Lower lobe of right lung (tissue), 2 donors: ENCODE measurements at regions not wholly inside any gene's neighbourhood (a gene's known extent, or its start where the extent isn't known, plus 50 kb on each side); places are given as distances from the start of the nearest gene placed in this dataset.
"Not testable (repeated sequence)": the region's sequence is repeated elsewhere in the genome, so short reads cannot be mapped to it uniquely, and the experiment has no call there.

Experiments
- ATAC-seq, 2 donors: fragments of 200-7000 bp; cut with Tn5 transposase; one replicate each; pipeline ENCODE4 v1.9.1; 2020 to 2022; ENCODE audit warnings: mild to moderate bottlenecking in 2 of 2, moderate library complexity in 2 of 2
- DNase-seq: peaks from one replicate; pipeline ENCODE4 v3.0.0-alpha.2; 2020
- H3K27ac ChIP-seq: fragments of 200-600 bp; one replicate; pipeline ENCODE4 v1.8.0; 2022
- H3K27me3 ChIP-seq: fragments of 200-600 bp; one replicate; pipeline ENCODE4 v1.8.0; 2022; ENCODE audit warnings: low read depth
- H3K36me3 ChIP-seq: fragments of 200-600 bp; one replicate; pipeline ENCODE4 v1.8.0; 2022; ENCODE audit warnings: mild to moderate bottlenecking
- H3K4me1 ChIP-seq: fragments of 200-600 bp; one replicate; pipeline ENCODE4 v1.8.0; 2022
- H3K4me3 ChIP-seq: fragments of 200-600 bp; one replicate; pipeline ENCODE4 v1.8.0; 2022; ENCODE audit warnings: mild to moderate bottlenecking
- H3K9me3 ChIP-seq: fragments of 200-600 bp; one replicate; pipeline ENCODE4 v1.8.0; 2022
- CTCF ChIP-seq: fragments of 200-600 bp; IDR thresholded peaks from one replicate; pipeline ENCODE4 v1.8.0; 2022; ENCODE audit warnings: antibody characterized with exemption, mild to moderate bottlenecking
- intact Hi-C: fragments of 100-400 bp; cut with DNase I; formaldehyde crosslinking; loops from one replicate; pipeline ENCODE4 v1.11.0; 2022
- donor health status: DM: no; HTN: yes; CAD: no; lungs with severe emphysema.

- no peak overlapping the region for H3K4me3 ChIP-seq
- no peaks in the 10 kb centered on the region for H3K27me3 ChIP-seq
- no peaks in the 10 kb centered on the region for H3K36me3 ChIP-seq
- no peak overlapping the region for H3K27ac ChIP-seq
- no peak for TF ChIP-seq CTCF
- intact Hi-C loops, result no loop called here
- no peak for DNase-seq
- H3K9me3 ChIP-seq, result no peaks in the 10 kb centered on the region
- H3K4me1 ChIP-seq, result no peaks in the 10 kb centered on the region
- no peak for ATAC-seq
These were observed 1379.9 kb downstream of the UQCRFS1 start for GRCh38 chr19:27833031-27833430.

- H3K36me3 ChIP-seq, result no peaks in the 10 kb centered on the region
- no peak overlapping the region for H3K4me3 ChIP-seq
- no peaks in the 10 kb centered on the region for H3K4me1 ChIP-seq
- no peaks in the 10 kb centered on the region for H3K9me3 ChIP-seq
- H3K27me3 ChIP-seq, result no peaks in the 10 kb centered on the region
- DNase-seq, result no peak
- no peak for TF ChIP-seq CTCF
- no peak for ATAC-seq
- intact Hi-C loops, result no loop called here
- H3K27ac ChIP-seq, result no peak overlapping the region
These were observed 1384.1 kb downstream of the UQCRFS1 start for GRCh38 chr19:27828829-27829228.

DNA sequence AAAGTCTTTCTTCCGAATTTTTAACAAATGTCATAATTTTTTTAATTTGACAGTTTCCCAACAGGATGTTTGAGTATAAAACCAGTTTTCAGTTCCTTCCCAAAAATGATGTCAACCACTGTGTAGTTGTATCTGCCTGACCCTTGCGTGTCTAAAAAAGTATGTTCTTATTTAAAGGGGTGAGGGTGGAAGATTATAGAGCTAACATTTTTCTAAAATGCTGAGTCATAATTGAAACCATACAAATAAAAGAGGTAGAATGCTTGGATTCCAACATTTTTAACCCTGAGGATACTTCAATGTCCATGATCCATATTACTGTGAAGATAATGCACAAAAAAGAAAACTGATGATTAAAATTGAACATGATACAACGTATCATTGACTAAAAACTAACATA lies 1388.8 kb downstream of the UQCRFS1 start:
- Histone ChIP-seq H3K9me3 (no peaks in the 10 kb centered on the region), H3K4me1 (no peaks in the 10 kb centered on the region), H3K27ac (no peak overlapping the region), H3K36me3 (no peaks in the 10 kb centered on the region), H3K4me3 (no peak overlapping the region), H3K27me3 (no peaks in the 10 kb centered on the region)
- no peak for TF ChIP-seq CTCF
- intact Hi-C loops, result no loop called here
- no peak for ATAC-seq
- DNase-seq, result no peak

- Histone ChIP-seq H3K36me3 (no peaks in the 10 kb centered on the region), H3K27me3 (no peaks in the 10 kb centered on the region), H3K27ac (no peak overlapping the region), H3K9me3 (peaks cover 5% of the 10 kb centered on the region), H3K4me3 (no peak overlapping the region), H3K4me1 (no peaks in the 10 kb centered on the region)
- no peak for TF ChIP-seq CTCF
- ATAC-seq, result no peak
- intact Hi-C loops, result no loop called here
- DNase-seq, result no peak
These were observed 1390.6 kb downstream of the UQCRFS1 start for GRCh38 chr19:27822336-27822735.

DNA sequence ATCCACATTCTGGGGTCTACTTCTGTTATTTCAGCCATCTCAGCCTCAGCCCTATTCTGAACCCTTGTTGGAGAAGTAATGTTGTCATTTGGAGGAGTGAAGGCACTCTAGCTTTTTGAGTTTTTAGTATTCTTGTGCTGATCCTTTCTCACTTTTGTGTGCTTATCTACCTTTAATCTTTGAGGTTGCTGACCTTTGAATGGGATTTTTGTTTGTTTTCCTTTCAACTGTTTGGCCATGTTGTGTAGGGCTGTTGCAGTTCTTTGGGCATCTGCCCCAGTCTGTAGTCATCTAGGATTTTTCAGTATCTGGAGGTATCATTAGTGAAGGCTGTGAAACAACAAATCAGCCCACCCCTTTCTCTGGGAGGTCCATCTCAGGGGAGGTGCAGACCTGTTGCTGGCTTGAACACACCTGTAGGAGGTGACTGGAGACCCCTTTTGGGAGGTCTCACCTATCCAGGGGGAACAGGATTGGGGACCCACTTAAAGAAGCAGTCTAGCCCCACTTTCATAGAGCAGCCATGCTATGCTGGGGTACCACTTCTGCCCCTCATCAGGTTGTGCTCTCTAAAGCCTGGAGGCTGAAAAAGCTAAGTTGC lies 1391.4 kb downstream of the UQCRFS1 start:
- no peak for TF ChIP-seq CTCF
- no peaks in the 10 kb centered on the region for H3K27me3 ChIP-seq
- no peaks in the 10 kb centered on the region for H3K4me1 ChIP-seq
- DNase-seq (no peak), ATAC-seq (no peak)
- peaks cover 5% of the 10 kb centered on the region for H3K9me3 ChIP-seq
- intact Hi-C loops, result no loop called here
- H3K4me3 ChIP-seq, result no peak overlapping the region
- H3K27ac ChIP-seq, result no peak overlapping the region
- H3K36me3 ChIP-seq, result no peaks in the 10 kb centered on the region

- no peak for DNase-seq
- no peak for TF ChIP-seq CTCF
- no peak overlapping the region for H3K4me3 ChIP-seq
- H3K36me3 ChIP-seq, result no peaks in the 10 kb centered on the region
- intact Hi-C loops, result no loop called here
- peaks cover 5% of the 10 kb centered on the region for H3K9me3 ChIP-seq
- H3K27ac ChIP-seq, result no peak overlapping the region
- no peaks in the 10 kb centered on the region for H3K27me3 ChIP-seq
- no peaks in the 10 kb centered on the region for H3K4me1 ChIP-seq
- no peak for ATAC-seq
These were observed 1397.0 kb downstream of the UQCRFS1 start for GRCh38 chr19:27815985-27816384.

DNA sequence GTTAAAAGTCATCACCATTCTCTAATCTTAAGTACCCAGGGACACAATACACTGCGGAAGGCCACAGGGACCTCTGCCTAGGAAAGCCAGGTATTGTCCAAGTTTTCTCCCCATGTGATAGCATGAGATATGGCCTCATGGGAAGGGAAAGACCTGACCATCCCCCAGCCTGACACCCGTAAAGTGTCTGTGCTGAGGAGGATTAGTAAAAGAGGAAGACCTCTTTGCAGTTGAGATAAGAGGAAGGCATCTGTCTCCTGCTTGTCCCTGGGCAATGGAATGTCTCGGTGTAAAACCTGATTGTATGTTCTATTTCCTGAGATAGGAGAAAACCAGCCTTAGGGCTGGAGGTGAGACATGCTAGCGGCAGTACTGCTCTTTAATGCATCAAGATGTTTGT lies 1398.1 kb downstream of the UQCRFS1 start:
- DNase-seq, ATAC-seq, H3K27me3 ChIP-seq, H3K4me1 ChIP-seq, H3K4me3 ChIP-seq, H3K27ac ChIP-seq, intact Hi-C loops, H3K9me3 ChIP-seq, H3K36me3 ChIP-seq: not testable (repeated sequence)

DNA sequence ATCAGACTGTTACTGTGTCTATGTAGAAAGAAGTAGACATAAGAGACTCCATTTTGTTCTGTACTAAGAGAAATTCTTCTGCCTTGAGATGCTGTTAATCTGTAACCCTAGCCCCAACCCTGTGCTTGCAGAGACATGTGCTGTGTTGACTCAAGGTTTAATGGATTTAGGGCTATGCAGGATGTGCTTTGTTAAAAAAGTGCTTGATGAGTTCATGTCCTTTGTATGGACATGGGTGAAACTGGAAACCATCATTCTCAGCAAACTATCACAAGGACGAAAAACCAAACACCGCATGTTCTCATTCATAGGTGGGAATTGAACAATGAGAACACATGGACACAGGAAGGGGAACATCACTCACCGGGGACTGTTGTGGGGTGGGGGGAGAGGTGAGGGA lies 1398.7 kb downstream of the UQCRFS1 start:
- ATAC-seq, H3K27ac ChIP-seq, DNase-seq, H3K4me3 ChIP-seq, intact Hi-C loops, H3K9me3 ChIP-seq, H3K36me3 ChIP-seq, H3K27me3 ChIP-seq, H3K4me1 ChIP-seq: not testable (repeated sequence)
